BLaER1 (cell line): ENCODE measurements at regions not wholly inside any gene's neighbourhood (a gene's known extent, or its start where the extent isn't known, plus 50 kb on each side); places are given as distances from the start of the nearest gene placed in this dataset.

Source experiments
- H3K27ac ChIP-seq: shearing (Covaris generic); formaldehyde crosslinking; 2 replicates; pipeline ENCODE4 v1.8.1; 2022
- H3K27me3 ChIP-seq: shearing (Covaris generic); formaldehyde crosslinking; 2 replicates; pipeline ENCODE4 v1.8.1; 2022
- H3K36me3 ChIP-seq: shearing (Covaris generic); formaldehyde crosslinking; 2 replicates; pipeline ENCODE4 v1.8.1; 2022
- H3K4me1 ChIP-seq: shearing (Covaris generic); formaldehyde crosslinking; 2 replicates; pipeline ENCODE4 v1.8.1; 2022
- H3K4me2 ChIP-seq: shearing (Covaris generic); formaldehyde crosslinking; 2 replicates; pipeline ENCODE4 v1.8.1; 2022
- H3K4me3 ChIP-seq: shearing (Covaris generic); formaldehyde crosslinking; 2 replicates; pipeline ENCODE4 v1.8.1; 2022
- H3K9ac ChIP-seq: shearing (Covaris generic); formaldehyde crosslinking; 2 replicates; pipeline ENCODE4 v1.8.1; 2022
- H3K9me3 ChIP-seq: shearing (Covaris generic); formaldehyde crosslinking; 2 replicates; pipeline ENCODE4 v1.8.1; 2022
- H4K20me1 ChIP-seq: shearing (Covaris generic); formaldehyde crosslinking; 2 replicates; pipeline ENCODE4 v1.8.1; 2022
- Cebpa-rat ChIP-seq: shearing (Covaris generic); IDR thresholded peaks from 2 replicates; pipeline ENCODE4 v1.8.1; 2022

GRCh38 chr5:92106808-92107207 is 723.7 kb upstream of the ARRDC3 start:
- H3K4me2 ChIP-seq: no peak overlapping the region
- TF ChIP-seq Cebpa-rat: no peak
- no peak overlapping the region for H3K27ac ChIP-seq
- H3K4me1 ChIP-seq: no peaks in the 10 kb centered on the region
- no peaks in the 10 kb centered on the region for H3K9me3 ChIP-seq
- no peak overlapping the region for H3K4me3 ChIP-seq
- no peak overlapping the region for H3K9ac ChIP-seq
- no peaks in the 10 kb centered on the region for H4K20me1 ChIP-seq
- H3K27me3 ChIP-seq: no peaks in the 10 kb centered on the region
- H3K36me3 ChIP-seq: no peaks in the 10 kb centered on the region

- Histone ChIP-seq H3K4me2 (no peak overlapping the region), H3K9me3 (no peaks in the 10 kb centered on the region), H3K27ac (no peak overlapping the region), H3K4me3 (no peak overlapping the region), H3K4me1 (no peaks in the 10 kb centered on the region), H3K36me3 (no peaks in the 10 kb centered on the region), H3K9ac (no peak overlapping the region), H3K27me3 (no peaks in the 10 kb centered on the region), H4K20me1 (no peaks in the 10 kb centered on the region)
- TF ChIP-seq Cebpa-rat: no peak
Observed at GRCh38 chr5:92104126-92104525, 721.0 kb upstream of the ARRDC3 start.

- H4K20me1 ChIP-seq: no peaks in the 10 kb centered on the region
- H3K27ac ChIP-seq: no peak overlapping the region
- H3K4me3 ChIP-seq: no peak overlapping the region
- no peaks in the 10 kb centered on the region for H3K36me3 ChIP-seq
- no peaks in the 10 kb centered on the region for H3K9me3 ChIP-seq
- no peak for TF ChIP-seq Cebpa-rat
- no peaks in the 10 kb centered on the region for H3K4me1 ChIP-seq
- no peak overlapping the region for H3K9ac ChIP-seq
- no peaks in the 10 kb centered on the region for H3K27me3 ChIP-seq
- H3K4me2 ChIP-seq: no peak overlapping the region
Observed at GRCh38 chr5:92102313-92102712, 719.2 kb upstream of the ARRDC3 start.

GRCh38 chr5:92092239-92092638 is 709.1 kb upstream of the ARRDC3 start:
- Histone ChIP-seq H4K20me1 (no peaks in the 10 kb centered on the region), H3K9ac (no peak overlapping the region), H3K27me3 (no peaks in the 10 kb centered on the region), H3K4me3 (no peak overlapping the region), H3K36me3 (no peaks in the 10 kb centered on the region), H3K27ac (no peak overlapping the region), H3K4me1 (no peaks in the 10 kb centered on the region), H3K9me3 (no peaks in the 10 kb centered on the region), H3K4me2 (no peak overlapping the region)
- TF ChIP-seq Cebpa-rat: no peak

- no peak for TF ChIP-seq Cebpa-rat
- Histone ChIP-seq H3K4me2 (no peak overlapping the region), H3K4me3 (no peak overlapping the region), H3K9ac (no peak overlapping the region), H3K27me3 (no peaks in the 10 kb centered on the region), H3K27ac (no peak overlapping the region), H4K20me1 (no peaks in the 10 kb centered on the region), H3K9me3 (no peaks in the 10 kb centered on the region), H3K4me1 (no peaks in the 10 kb centered on the region), H3K36me3 (no peaks in the 10 kb centered on the region)
Observed at GRCh38 chr5:92086059-92086811, 703.1 kb upstream of the ARRDC3 start.

- Histone ChIP-seq H3K27me3 (no peaks in the 10 kb centered on the region), H4K20me1 (no peaks in the 10 kb centered on the region), H3K4me2 (no peak overlapping the region), H3K4me1 (no peaks in the 10 kb centered on the region), H3K9me3 (no peaks in the 10 kb centered on the region), H3K27ac (no peak overlapping the region), H3K4me3 (no peak overlapping the region), H3K36me3 (no peaks in the 10 kb centered on the region), H3K9ac (no peak overlapping the region)
- TF ChIP-seq Cebpa-rat: no peak
Observed at GRCh38 chr5:92081958-92082712, 699.0 kb upstream of the ARRDC3 start.

- no peak for TF ChIP-seq Cebpa-rat
Observed at GRCh38 chr5:92070786-92071185, 687.7 kb upstream of the ARRDC3 start.

GRCh38 chr5:92064993-92065392 is 681.9 kb upstream of the ARRDC3 start:
- Histone ChIP-seq H3K27ac (no peak overlapping the region), H3K4me1 (no peaks in the 10 kb centered on the region)

More at GRCh38 chr5:92070786-92071185, 687.7 kb upstream of the ARRDC3 start:
- H3K27ac ChIP-seq: no peak overlapping the region
- no peak overlapping the region for H3K4me2 ChIP-seq
- H3K4me1 ChIP-seq: no peaks in the 10 kb centered on the region
- no peaks in the 10 kb centered on the region for H3K36me3 ChIP-seq
- H4K20me1 ChIP-seq: no peaks in the 10 kb centered on the region
- peaks cover 14% of the 10 kb centered on the region for H3K9me3 ChIP-seq
- no peak overlapping the region for H3K9ac ChIP-seq
- no peak overlapping the region for H3K4me3 ChIP-seq
- no peaks in the 10 kb centered on the region for H3K27me3 ChIP-seq

GRCh38 chr5:92051741-92052140 is 668.6 kb upstream of the ARRDC3 start:
- no peaks in the 10 kb centered on the region for H4K20me1 ChIP-seq
- H3K9ac ChIP-seq: no peak overlapping the region
- H3K9me3 ChIP-seq: no peaks in the 10 kb centered on the region
- H3K4me1 ChIP-seq: no peaks in the 10 kb centered on the region
- no peak overlapping the region for H3K4me2 ChIP-seq
- TF ChIP-seq Cebpa-rat: no peak
- no peaks in the 10 kb centered on the region for H3K27me3 ChIP-seq
- no peak overlapping the region for H3K4me3 ChIP-seq
- no peaks in the 10 kb centered on the region for H3K36me3 ChIP-seq
- H3K27ac ChIP-seq: no peak overlapping the region

More at GRCh38 chr5:92064993-92065392, 681.9 kb upstream of the ARRDC3 start:
- no peaks in the 10 kb centered on the region for H4K20me1 ChIP-seq
- TF ChIP-seq Cebpa-rat: no peak
- no peaks in the 10 kb centered on the region for H3K36me3 ChIP-seq
- H3K27me3 ChIP-seq: no peaks in the 10 kb centered on the region
- peaks cover 19% of the 10 kb centered on the region for H3K9me3 ChIP-seq
- H3K9ac ChIP-seq: no peak overlapping the region
- no peak overlapping the region for H3K4me3 ChIP-seq
- H3K4me2 ChIP-seq: no peak overlapping the region

- H3K9me3 ChIP-seq: no peaks in the 10 kb centered on the region
- H3K4me2 ChIP-seq: no peak overlapping the region
- no peaks in the 10 kb centered on the region for H3K4me1 ChIP-seq
- H3K27ac ChIP-seq: no peak overlapping the region
- no peak overlapping the region for H3K9ac ChIP-seq
- H4K20me1 ChIP-seq: no peaks in the 10 kb centered on the region
- no peaks in the 10 kb centered on the region for H3K27me3 ChIP-seq
- no peak overlapping the region for H3K4me3 ChIP-seq
- no peak for TF ChIP-seq Cebpa-rat
- no peaks in the 10 kb centered on the region for H3K36me3 ChIP-seq
Observed at GRCh38 chr5:92050970-92051369, 667.9 kb upstream of the ARRDC3 start.
